DND-41 (cell line): ENCODE measurements at regions not wholly inside any gene's neighbourhood (a gene's known extent, or its start where the extent isn't known, plus 50 kb on each side); places are given as distances from the start of the nearest gene placed in this dataset.

Experiments used
- EZH2 ChIP-seq: IDR thresholded peaks from 3 replicates; pipeline ENCODE4 v1.6.1; 2012; ENCODE audit warnings: borderline replicate concordance, low read depth, mild to moderate bottlenecking, moderate library complexity, low read length, inconsistent platforms; ENCODE audit not compliant: severe bottlenecking
- TF ChIP-seq, protein P1 (sequence below): IDR thresholded peaks from 2 replicates; pipeline ENCODE4 v1.5.1; 2012; ENCODE audit warnings: borderline replicate concordance, low read length, moderate library complexity, mild to moderate bottlenecking; ENCODE audit not compliant: poor library complexity, severe bottlenecking; ENCODE audit errors: extremely low read depth

DNA sequence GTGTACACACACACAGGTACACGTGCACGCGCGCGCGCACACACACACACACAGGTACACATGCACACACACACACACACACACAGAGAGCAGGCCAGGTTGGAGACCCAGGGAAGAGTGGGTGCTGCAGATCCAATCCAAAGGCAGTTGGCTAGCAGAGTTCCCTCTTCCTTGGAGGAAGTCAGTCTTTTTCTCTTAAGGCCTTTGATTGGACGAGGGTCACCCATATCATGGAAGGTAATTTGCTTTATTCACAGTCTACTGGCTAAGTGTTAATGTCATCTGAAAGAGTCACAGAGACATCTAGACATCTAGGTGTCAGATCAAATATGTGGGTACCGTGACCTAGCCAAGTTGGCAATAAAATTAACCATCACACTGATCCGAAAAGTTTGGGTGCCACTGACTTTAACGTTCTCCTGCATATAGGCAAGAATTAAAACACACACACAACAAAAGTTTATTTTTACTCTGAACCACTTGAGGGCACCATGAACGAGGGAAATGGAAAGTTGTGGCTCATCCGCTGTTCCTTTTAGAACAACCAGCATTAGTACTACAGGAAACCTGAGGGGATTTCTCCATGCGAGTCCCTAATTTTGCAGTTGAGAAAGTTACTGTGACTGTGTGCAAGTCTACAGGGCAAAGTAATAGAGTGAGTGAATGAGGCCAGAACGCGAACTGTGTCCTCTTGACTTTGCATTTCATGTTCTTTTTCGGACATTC lies 66.0 kb upstream of the STOX2 start:
- TF ChIP-seq, protein P1, sequence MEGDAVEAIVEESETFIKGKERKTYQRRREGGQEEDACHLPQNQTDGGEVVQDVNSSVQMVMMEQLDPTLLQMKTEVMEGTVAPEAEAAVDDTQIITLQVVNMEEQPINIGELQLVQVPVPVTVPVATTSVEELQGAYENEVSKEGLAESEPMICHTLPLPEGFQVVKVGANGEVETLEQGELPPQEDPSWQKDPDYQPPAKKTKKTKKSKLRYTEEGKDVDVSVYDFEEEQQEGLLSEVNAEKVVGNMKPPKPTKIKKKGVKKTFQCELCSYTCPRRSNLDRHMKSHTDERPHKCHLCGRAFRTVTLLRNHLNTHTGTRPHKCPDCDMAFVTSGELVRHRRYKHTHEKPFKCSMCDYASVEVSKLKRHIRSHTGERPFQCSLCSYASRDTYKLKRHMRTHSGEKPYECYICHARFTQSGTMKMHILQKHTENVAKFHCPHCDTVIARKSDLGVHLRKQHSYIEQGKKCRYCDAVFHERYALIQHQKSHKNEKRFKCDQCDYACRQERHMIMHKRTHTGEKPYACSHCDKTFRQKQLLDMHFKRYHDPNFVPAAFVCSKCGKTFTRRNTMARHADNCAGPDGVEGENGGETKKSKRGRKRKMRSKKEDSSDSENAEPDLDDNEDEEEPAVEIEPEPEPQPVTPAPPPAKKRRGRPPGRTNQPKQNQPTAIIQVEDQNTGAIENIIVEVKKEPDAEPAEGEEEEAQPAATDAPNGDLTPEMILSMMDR: no peak
- TF ChIP-seq EZH2: no peak
